ENCODE measurements at regions not wholly inside any gene's neighbourhood (a gene's known extent, or its start where the extent isn't known, plus 50 kb on each side); places are given as distances from the start of the nearest gene placed in this dataset.

DNA sequence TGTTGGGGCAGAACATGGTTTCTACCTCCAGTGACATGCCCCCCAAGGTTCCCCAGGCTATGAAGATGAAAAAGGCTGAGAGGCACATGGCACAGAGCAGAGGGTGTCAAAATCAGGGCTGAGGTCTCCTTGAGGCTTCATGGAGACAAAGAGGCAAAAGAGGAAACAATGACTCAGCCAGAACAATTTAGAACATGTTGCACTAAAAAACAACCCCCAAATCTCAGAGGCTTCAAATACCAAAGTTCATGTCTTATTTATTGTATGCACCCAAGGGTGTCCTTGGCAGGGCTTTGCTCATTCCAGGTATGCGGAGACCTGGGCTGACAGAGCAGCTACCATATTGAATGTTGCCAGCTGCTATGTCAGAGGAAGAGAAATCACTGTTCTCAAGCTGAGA is 964.1 kb downstream of the GRID1 start:
- TF ChIP-seq GTF2I (CRISPR knock-in tag; conservative IDR thresholded peaks at IDR 0.05) (no peak), ZNF317 (CRISPR knock-in tag; IDR thresholded peaks at IDR 0.05; ENCODE audit: borderline replicate concordance, low read depth) (no peak), ZNF263 (CRISPR knock-in tag; IDR thresholded peaks at IDR 0.05; ENCODE audit: low read depth) (no peak), NR3C1 (CRISPR knock-in tag; conservative IDR thresholded peaks at IDR 0.05; ENCODE audit: low read depth) (no peak), TEAD4 (CRISPR knock-in tag; IDR thresholded peaks at IDR 0.05) (no peak)
- TF ChIP-seq, protein P1, sequence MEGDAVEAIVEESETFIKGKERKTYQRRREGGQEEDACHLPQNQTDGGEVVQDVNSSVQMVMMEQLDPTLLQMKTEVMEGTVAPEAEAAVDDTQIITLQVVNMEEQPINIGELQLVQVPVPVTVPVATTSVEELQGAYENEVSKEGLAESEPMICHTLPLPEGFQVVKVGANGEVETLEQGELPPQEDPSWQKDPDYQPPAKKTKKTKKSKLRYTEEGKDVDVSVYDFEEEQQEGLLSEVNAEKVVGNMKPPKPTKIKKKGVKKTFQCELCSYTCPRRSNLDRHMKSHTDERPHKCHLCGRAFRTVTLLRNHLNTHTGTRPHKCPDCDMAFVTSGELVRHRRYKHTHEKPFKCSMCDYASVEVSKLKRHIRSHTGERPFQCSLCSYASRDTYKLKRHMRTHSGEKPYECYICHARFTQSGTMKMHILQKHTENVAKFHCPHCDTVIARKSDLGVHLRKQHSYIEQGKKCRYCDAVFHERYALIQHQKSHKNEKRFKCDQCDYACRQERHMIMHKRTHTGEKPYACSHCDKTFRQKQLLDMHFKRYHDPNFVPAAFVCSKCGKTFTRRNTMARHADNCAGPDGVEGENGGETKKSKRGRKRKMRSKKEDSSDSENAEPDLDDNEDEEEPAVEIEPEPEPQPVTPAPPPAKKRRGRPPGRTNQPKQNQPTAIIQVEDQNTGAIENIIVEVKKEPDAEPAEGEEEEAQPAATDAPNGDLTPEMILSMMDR (IDR thresholded peaks at IDR 0.05), result no peak
- TF ChIP-seq, protein P2, sequence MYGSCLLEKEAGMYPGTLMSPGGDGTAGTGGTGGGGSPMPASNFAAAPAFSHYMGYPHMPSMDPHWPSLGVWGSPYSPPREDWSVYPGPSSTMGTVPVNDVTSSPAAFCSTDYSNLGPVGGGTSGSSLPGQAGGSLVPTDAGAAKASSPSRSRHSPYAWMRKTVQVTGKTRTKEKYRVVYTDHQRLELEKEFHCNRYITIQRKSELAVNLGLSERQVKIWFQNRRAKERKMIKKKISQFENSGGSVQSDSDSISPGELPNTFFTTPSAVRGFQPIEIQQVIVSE (CRISPR knock-in tag; IDR thresholded peaks at IDR 0.05; ENCODE audit: borderline replicate concordance), result no peak
- TF ChIP-seq, protein P3, sequence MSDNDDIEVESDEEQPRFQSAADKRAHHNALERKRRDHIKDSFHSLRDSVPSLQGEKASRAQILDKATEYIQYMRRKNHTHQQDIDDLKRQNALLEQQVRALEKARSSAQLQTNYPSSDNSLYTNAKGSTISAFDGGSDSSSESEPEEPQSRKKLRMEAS (CRISPR knock-in tag; IDR thresholded peaks at IDR 0.05), result no peak
- TF ChIP-seq, protein P4, sequence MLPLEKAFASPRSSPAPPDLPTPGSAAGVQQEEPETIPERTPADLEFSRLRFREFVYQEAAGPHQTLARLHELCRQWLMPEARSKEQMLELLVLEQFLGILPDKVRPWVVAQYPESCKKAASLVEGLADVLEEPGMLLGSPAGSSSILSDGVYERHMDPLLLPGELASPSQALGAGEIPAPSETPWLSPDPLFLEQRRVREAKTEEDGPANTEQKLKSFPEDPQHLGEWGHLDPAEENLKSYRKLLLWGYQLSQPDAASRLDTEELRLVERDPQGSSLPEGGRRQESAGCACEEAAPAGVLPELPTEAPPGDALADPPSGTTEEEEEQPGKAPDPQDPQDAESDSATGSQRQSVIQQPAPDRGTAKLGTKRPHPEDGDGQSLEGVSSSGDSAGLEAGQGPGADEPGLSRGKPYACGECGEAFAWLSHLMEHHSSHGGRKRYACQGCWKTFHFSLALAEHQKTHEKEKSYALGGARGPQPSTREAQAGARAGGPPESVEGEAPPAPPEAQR (CRISPR knock-in tag; IDR thresholded peaks at IDR 0.05), result no peak
- TF ChIP-seq, protein P5, sequence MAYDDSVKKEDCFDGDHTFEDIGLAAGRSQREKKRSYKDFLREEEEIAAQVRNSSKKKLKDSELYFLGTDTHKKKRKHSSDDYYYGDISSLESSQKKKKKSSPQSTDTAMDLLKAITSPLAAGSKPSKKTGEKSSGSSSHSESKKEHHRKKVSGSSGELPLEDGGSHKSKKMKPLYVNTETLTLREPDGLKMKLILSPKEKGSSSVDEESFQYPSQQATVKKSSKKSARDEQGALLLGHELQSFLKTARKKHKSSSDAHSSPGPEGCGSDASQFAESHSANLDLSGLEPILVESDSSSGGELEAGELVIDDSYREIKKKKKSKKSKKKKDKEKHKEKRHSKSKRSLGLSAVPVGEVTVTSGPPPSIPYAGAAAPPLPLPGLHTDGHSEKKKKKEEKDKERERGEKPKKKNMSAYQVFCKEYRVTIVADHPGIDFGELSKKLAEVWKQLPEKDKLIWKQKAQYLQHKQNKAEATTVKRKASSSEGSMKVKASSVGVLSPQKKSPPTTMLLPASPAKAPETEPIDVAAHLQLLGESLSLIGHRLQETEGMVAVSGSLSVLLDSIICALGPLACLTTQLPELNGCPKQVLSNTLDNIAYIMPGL (CRISPR knock-in tag; IDR thresholded peaks at IDR 0.05), result no peak
- TF ChIP-seq, protein P6, sequence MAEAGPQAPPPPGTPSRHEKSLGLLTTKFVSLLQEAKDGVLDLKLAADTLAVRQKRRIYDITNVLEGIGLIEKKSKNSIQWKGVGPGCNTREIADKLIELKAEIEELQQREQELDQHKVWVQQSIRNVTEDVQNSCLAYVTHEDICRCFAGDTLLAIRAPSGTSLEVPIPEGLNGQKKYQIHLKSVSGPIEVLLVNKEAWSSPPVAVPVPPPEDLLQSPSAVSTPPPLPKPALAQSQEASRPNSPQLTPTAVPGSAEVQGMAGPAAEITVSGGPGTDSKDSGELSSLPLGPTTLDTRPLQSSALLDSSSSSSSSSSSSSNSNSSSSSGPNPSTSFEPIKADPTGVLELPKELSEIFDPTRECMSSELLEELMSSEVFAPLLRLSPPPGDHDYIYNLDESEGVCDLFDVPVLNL (CRISPR knock-in tag; IDR thresholded peaks at IDR 0.05; ENCODE audit: borderline replicate concordance, low read depth), result no peak

Measured in WTC11 (cell line).